Vagina (tissue), 2 donors: ENCODE measurements at regions not wholly inside any gene's neighbourhood (a gene's known extent, or its start where the extent isn't known, plus 50 kb on each side); places are given as distances from the start of the nearest gene placed in this dataset.

ENCODE experiments used
- DNase-seq, 2 donors: peaks; one replicate each; pipeline ENCODE4 v3.0.0-alpha.2; 2017; ENCODE audit errors: extremely low spot score in 2 of 2
- H3K27ac ChIP-seq: fragments of 200-600 bp; sonication (generic); one replicate; pipeline ENCODE4 v1.5.1; 2019
- H3K27me3 ChIP-seq: fragments of 200-600 bp; sonication (generic); one replicate; pipeline ENCODE4 v1.5.1; 2019
- H3K36me3 ChIP-seq, 2 donors: fragments of 200-600 bp; sonication (generic); one replicate each; pipeline ENCODE4 v1.5.1; 2017 to 2019
- H3K4me1 ChIP-seq: fragments of 200-600 bp; sonication (generic); one replicate; pipeline ENCODE4 v1.5.1; 2019
- H3K4me3 ChIP-seq, 2 donors: fragments of 200-600 bp; sonication (generic); 1 replicate in 1 of 2; 2 replicates in 1 of 2; pipeline ENCODE4 v1.5.1; 2016 to 2019
- H3K9me3 ChIP-seq: fragments of 200-600 bp; sonication (generic); one replicate; pipeline ENCODE4 v1.5.1; 2019
- POLR2A ChIP-seq, 2 donors: fragments of 450-650 bp; IDR thresholded peaks; one replicate each; pipeline ENCODE4 v1.6.1; 2017; ENCODE audit warnings: antibody characterized with exemption in 2 of 2, mild to moderate bottlenecking in 2 of 2, moderate library complexity in 2 of 2
- POLR2AphosphoS5 ChIP-seq, 2 donors: sonication (generic); formaldehyde crosslinking; IDR thresholded peaks; one replicate each; pipeline ENCODE4 v1.9.0; 2017; ENCODE audit warnings: antibody characterized with exemption in 2 of 2, mild to moderate bottlenecking in 2 of 2, low read depth in 1 of 2; ENCODE audit not compliant: insufficient read depth in 1 of 2
- intact Hi-C: fragments of 100-400 bp; cut with DNase I; formaldehyde crosslinking; loops from one replicate; pipeline ENCODE4 v1.15.1; 2023
- TF ChIP-seq, protein P1 (sequence below), 3 experiments: fragments of 450-650 bp in 2 of 3; fragments of 200-600 bp in 1 of 3; sonication (generic) in 1 of 3; IDR thresholded peaks; one replicate each; pipeline ENCODE4 v1.5.1; 2017 to 2019; ENCODE audit warnings: antibody characterized with exemption in 3 of 3, mild to moderate bottlenecking in 2 of 3, moderate library complexity in 2 of 3

DNA sequence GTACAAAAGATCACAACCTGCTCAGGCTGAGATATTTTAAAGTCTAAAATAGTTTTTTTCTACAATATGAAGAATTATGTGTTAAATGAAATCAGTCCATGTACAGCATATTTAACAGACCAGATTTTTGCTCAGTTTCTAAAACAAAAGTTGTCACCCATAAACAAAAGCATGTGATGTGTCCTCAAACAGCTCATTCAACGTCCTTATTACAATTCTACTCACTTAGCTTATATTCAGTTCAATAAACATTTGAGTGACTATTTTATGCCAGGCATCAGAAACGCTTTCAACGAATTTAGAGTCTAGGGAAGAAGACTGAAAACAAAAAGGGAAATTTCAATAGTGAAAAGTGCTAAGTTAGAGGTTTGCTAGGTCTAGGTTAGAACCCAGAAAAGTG is 457.3 kb upstream of the SEMA3A start:
- DNase-seq = no peak
- Histone ChIP-seq H3K9me3 (no peaks in the 10 kb centered on the region), H3K36me3 (no peaks in the 10 kb centered on the region), H3K27me3 (no peaks in the 10 kb centered on the region), H3K4me3 (no peak overlapping the region), H3K27ac (no peak overlapping the region), H3K4me1 (no peaks in the 10 kb centered on the region)
- intact Hi-C loops = no loop called here
- TF ChIP-seq POLR2A (IDR thresholded peaks at IDR 0.05) = no peak

DNA sequence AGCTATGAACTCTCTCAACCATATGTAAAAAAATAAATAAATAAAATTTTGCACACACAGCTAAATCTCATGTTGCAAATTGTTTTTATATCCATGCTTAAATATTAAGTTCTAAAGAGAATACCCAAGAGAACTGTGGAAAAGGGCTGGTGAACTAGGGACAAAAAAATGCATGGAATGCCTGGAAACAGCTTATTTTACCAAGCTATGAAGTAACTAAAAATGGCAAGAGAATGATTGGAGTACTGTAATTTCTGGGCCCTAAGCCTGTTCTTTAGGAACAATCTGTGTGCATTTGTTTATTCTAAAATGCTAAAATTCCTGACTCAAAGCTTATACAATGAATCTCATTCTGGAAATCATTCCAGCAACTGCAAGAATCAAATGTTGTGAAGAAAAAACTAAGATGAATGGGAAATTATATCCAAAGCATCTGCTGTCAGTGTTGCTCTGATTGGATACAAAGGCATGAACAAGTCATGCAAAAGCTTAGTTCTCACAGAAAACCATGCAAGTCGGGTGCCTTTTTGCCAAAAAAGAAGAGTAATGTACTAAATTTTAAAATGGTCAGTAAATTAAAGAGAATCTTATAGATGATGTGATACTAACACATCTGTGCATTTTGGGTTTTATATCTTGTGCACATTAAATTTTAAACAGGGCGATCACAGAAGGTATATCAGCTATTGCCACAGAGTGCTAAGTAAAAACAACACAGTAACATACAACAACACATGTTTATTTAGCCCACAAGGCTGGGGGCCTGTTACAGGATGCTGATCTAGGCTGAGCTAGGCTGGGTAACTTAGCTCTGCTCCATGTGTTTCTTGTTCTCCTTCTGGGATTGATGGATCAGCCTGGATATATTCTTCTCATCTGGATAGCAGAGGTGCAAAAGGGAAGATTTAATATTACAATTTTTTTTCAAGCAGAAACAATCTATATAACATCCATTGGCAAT is 453.5 kb upstream of the SEMA3A start:
- TF ChIP-seq, protein P1, sequence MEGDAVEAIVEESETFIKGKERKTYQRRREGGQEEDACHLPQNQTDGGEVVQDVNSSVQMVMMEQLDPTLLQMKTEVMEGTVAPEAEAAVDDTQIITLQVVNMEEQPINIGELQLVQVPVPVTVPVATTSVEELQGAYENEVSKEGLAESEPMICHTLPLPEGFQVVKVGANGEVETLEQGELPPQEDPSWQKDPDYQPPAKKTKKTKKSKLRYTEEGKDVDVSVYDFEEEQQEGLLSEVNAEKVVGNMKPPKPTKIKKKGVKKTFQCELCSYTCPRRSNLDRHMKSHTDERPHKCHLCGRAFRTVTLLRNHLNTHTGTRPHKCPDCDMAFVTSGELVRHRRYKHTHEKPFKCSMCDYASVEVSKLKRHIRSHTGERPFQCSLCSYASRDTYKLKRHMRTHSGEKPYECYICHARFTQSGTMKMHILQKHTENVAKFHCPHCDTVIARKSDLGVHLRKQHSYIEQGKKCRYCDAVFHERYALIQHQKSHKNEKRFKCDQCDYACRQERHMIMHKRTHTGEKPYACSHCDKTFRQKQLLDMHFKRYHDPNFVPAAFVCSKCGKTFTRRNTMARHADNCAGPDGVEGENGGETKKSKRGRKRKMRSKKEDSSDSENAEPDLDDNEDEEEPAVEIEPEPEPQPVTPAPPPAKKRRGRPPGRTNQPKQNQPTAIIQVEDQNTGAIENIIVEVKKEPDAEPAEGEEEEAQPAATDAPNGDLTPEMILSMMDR (IDR thresholded peaks at IDR 0.05) = no peak
- no peak for TF ChIP-seq POLR2AphosphoS5 (IDR thresholded peaks at IDR 0.05; ENCODE audit: insufficient read depth in 1 of 2, low read depth in 1 of 2)
- no peak for TF ChIP-seq POLR2A (IDR thresholded peaks at IDR 0.05)
- no peak overlapping the region for H3K27ac ChIP-seq
- intact Hi-C loops = no loop called here

DNA sequence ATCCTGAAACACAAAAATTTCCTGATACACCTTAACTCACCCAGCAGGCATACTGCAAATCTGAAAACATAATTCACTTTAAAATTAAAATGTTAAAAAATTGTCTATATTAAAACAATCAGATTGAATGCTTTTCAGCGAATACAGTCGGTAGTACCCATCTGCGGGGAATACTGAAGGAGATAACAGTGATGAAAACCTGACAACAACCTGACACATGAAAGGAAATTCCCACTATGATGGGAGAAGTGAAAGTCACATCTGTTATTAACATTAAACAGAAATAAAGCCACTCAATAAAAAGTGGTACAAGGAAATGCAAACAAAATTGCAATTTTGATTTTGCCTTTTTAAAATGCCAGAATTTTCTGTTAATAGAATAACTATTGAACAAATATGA is 448.0 kb upstream of the SEMA3A start:
- Histone ChIP-seq H3K4me1 (no peaks in the 10 kb centered on the region), H3K27ac (no peak overlapping the region), H3K9me3 (no peaks in the 10 kb centered on the region), H3K36me3 (no peaks in the 10 kb centered on the region), H3K27me3 (no peaks in the 10 kb centered on the region), H3K4me3 (no peak overlapping the region)
- TF ChIP-seq, protein P1 (IDR thresholded peaks at IDR 0.05) = no peak
- TF ChIP-seq POLR2A (IDR thresholded peaks at IDR 0.05) (no peak), POLR2AphosphoS5 (IDR thresholded peaks at IDR 0.05; ENCODE audit: insufficient read depth in 1 of 2, low read depth in 1 of 2) (no peak)
- intact Hi-C loops = loop anchor here (5.0 kb wide), 1 partner anchor 1035 kb away; no protein-coding TSS in a partner anchor
- DNase-seq = no peak

More for the DNA sequence above, 453.5 kb upstream of the SEMA3A start:
- no peaks in the 10 kb centered on the region for H3K27me3 ChIP-seq
- no peak for DNase-seq
- H3K4me3 ChIP-seq = no peak overlapping the region
- H3K9me3 ChIP-seq = no peaks in the 10 kb centered on the region
- no peaks in the 10 kb centered on the region for H3K4me1 ChIP-seq
- no peaks in the 10 kb centered on the region for H3K36me3 ChIP-seq

DNA sequence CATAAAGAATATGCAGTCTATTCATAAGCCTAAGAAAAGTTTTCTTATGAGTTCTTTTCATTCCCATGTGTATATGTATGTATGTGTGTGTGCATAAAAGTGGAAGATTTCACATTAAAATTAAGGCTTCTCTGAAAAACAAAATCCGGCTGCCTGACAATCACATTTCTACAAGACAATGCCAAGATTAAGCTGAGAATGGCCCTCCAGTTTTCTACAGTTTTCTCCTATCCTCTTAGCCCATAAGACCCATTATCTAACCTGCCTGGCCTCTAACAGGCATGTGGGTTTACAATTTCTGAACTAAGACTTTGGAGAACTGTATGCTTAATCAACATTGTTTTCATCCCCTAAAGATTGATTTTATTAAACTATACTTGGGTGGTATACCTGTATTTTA is 446.0 kb upstream of the SEMA3A start:
- Histone ChIP-seq H3K27me3 (no peaks in the 10 kb centered on the region), H3K9me3 (no peaks in the 10 kb centered on the region), H3K4me1 (no peaks in the 10 kb centered on the region), H3K4me3 (no peak overlapping the region), H3K36me3 (no peaks in the 10 kb centered on the region), H3K27ac (no peak overlapping the region)
- intact Hi-C loops = loop anchor here (5.0 kb wide), 1 partner anchor 1037 kb away; no protein-coding TSS in a partner anchor
- TF ChIP-seq POLR2A (IDR thresholded peaks at IDR 0.05) = no peak
- TF ChIP-seq, protein P1 (IDR thresholded peaks at IDR 0.05) = no peak
- no peak for TF ChIP-seq POLR2AphosphoS5 (IDR thresholded peaks at IDR 0.05; ENCODE audit: insufficient read depth in 1 of 2, low read depth in 1 of 2)
- DNase-seq = no peak

DNA sequence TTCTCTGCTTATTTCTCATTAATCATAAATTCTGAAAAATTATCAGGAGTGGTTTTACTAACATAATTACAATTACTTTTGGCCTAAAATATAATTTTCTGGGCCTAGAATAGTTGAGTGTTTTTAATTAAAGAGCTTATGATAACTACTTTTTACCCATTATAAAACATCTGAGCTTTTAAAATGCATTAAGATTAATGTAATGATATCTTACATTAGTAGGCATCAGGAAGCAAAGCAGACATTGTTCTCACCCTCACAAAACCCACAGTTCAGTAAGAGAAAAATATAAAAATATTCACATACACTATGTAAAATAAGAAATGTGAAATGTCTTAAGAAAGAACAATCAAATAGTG is 443.7 kb upstream of the SEMA3A start:
- Histone ChIP-seq H3K4me1 (no peaks in the 10 kb centered on the region), H3K9me3 (no peaks in the 10 kb centered on the region), H3K27ac (no peak overlapping the region), H3K27me3 (no peaks in the 10 kb centered on the region), H3K4me3 (no peak overlapping the region), H3K36me3 (no peaks in the 10 kb centered on the region)
- no peak for DNase-seq
- TF ChIP-seq POLR2AphosphoS5 (IDR thresholded peaks at IDR 0.05; ENCODE audit: insufficient read depth in 1 of 2, low read depth in 1 of 2) (no peak), POLR2A (IDR thresholded peaks at IDR 0.05) (no peak)
- TF ChIP-seq, protein P1 (IDR thresholded peaks at IDR 0.05) = no peak
- intact Hi-C loops = no loop called here
